ENCODE measurements at regions not wholly inside any gene's neighbourhood (a gene's known extent, or its start where the extent isn't known, plus 50 kb on each side); places are given as distances from the start of the nearest gene placed in this dataset.

GRCh38 chr9:96075757-96076156 is 200.3 kb downstream of the ERCC6L2 start:
- no peak for DNase-seq (ENCODE audit: low read depth)
- H3K4me3 ChIP-seq (ENCODE audit: low read depth, low read length): no peak overlapping the region
- TF ChIP-seq CTCF (IDR thresholded peaks at IDR 0.05; ENCODE audit: insufficient read depth, low read depth, low read length, missing control alignments): no peak

GRCh38 chr9:96075111-96075510 is 199.6 kb downstream of the ERCC6L2 start:
- no peak overlapping the region for H3K4me3 ChIP-seq (ENCODE audit: low read depth, low read length)
- no peak for DNase-seq (ENCODE audit: low read depth)
- no peak for TF ChIP-seq CTCF (IDR thresholded peaks at IDR 0.05; ENCODE audit: insufficient read depth, low read depth, low read length, missing control alignments)

GRCh38 chr9:96073531-96074480 is 198.3 kb downstream of the ERCC6L2 start:
- no peak for DNase-seq (ENCODE audit: low read depth)
- no peak overlapping the region for H3K4me3 ChIP-seq (ENCODE audit: low read depth, low read length)
- no peak for TF ChIP-seq CTCF (IDR thresholded peaks at IDR 0.05; ENCODE audit: insufficient read depth, low read depth, low read length, missing control alignments)

- TF ChIP-seq CTCF (IDR thresholded peaks at IDR 0.05; ENCODE audit: insufficient read depth, low read depth, low read length, missing control alignments): no peak
- DNase-seq (ENCODE audit: low read depth): no peak
- H3K4me3 ChIP-seq (ENCODE audit: low read depth, low read length): no peak overlapping the region
Observed at GRCh38 chr9:96072930-96073329, 197.4 kb downstream of the ERCC6L2 start.

- no peak for DNase-seq (ENCODE audit: low read depth)
- H3K4me3 ChIP-seq (ENCODE audit: low read depth, low read length): no peak overlapping the region
- TF ChIP-seq CTCF (IDR thresholded peaks at IDR 0.05; ENCODE audit: insufficient read depth, low read depth, low read length, missing control alignments): no peak
Observed at GRCh38 chr9:96071815-96072124, 196.3 kb downstream of the ERCC6L2 start.

GRCh38 chr9:96071076-96071814 is 195.8 kb downstream of the ERCC6L2 start:
- DNase-seq (ENCODE audit: low read depth): peak; percentile 38
- TF ChIP-seq CTCF (IDR thresholded peaks at IDR 0.05; ENCODE audit: insufficient read depth, low read depth, low read length, missing control alignments): peak; percentile 50
- no peak overlapping the region for H3K4me3 ChIP-seq (ENCODE audit: low read depth, low read length)
